GM13976 (cell line): ENCODE measurements at regions not wholly inside any gene's neighbourhood (a gene's known extent, or its start where the extent isn't known, plus 50 kb on each side); places are given as distances from the start of the nearest gene placed in this dataset.

ENCODE experiments used
- DNase-seq: peaks from one replicate; pipeline ENCODE4 v3.0.0; 2012; ENCODE audit warnings: low spot score
- CTCF ChIP-seq: IDR thresholded peaks from 2 replicates; pipeline ENCODE4 v1.5.1; 2012; ENCODE audit warnings: borderline replicate concordance, mild to moderate bottlenecking; ENCODE audit not compliant: insufficient read depth; ENCODE audit errors: extremely low read depth, missing control alignments, control extremely low read depth
- in situ Hi-C: fragments of 300-500 bp; cut with MboI; formaldehyde crosslinking; loops from one replicate; pipeline ENCODE4 v1.12.0; 2022; ENCODE audit warnings: low sequenced_read_pairs, mixed read lengths, inconsistent platforms; ENCODE audit not compliant: unreplicated experiment

DNA sequence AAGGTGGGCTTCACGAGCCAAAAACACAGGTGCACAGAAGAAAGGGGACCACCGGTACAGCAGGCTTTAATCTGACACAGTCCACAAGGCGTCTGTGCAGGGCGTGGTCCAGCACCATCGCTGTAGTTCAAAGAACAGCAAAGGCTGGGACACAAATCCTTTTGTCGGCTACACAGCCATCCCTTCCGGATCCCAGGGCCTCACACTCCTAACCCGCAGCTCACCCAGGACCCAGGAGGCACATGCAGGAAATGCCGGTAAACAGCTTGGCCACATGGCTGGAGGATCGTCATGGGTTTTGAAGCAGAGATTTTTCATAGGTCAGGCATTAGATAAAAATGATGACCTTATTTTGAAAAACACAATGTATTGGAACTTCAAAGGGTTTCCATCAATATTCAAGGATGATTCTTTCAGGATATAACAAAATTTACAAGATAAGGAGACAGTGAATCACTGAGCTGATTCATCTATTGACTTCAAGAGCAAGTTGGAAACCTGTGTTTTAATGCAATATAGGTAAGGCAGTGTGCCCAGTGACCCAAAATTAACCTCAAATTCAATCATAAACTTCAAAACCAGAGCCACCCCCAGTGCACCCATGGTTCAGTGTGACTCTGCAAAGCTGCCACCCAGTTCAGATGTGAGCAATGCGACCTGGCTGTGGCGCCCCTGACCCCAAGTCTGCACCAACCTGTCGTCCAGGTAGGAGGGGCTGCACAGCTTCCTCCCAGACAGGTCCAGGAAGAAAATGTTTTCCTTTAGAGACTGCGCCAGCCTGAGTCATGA, 74.4 kb downstream of the TMEM18 start:
- no peak for DNase-seq
- no peak for TF ChIP-seq CTCF
- in situ Hi-C loops, result no loop called here

GRCh38 chr2:601806-602455, 75.3 kb downstream of the TMEM18 start:
- DNase-seq, result no peak
- TF ChIP-seq CTCF, result no peak
- in situ Hi-C loops, result no loop called here

DNA sequence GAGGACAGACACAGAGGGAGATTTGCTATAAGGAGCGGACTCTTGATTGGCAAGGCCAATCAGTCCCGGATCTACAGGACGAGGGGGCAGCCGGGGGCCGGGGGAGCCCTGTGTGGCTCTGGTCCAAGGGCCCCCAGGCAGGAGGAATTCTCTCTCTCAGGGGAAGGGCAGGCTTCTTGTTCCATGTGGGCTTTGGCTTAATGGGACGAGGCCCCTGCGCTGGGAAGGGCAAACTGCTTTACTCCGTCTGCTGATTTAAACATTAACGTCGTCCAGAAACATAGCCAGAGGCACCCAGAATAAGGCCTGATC, 75.9 kb downstream of the TMEM18 start:
- no peak for TF ChIP-seq CTCF
- DNase-seq, result no peak
- in situ Hi-C loops, result no loop called here

- DNase-seq, result no peak
- TF ChIP-seq CTCF, result no peak
- in situ Hi-C loops, result no loop called here
Measured at GRCh38 chr2:600542-601386, 76.4 kb downstream of the TMEM18 start.

GRCh38 chr2:599601-600000, 77.6 kb downstream of the TMEM18 start:
- DNase-seq, result no peak
- in situ Hi-C loops, result no loop called here
- no peak for TF ChIP-seq CTCF

- no peak for DNase-seq
- in situ Hi-C loops, result no loop called here
- no peak for TF ChIP-seq CTCF
Measured at GRCh38 chr2:598058-598802, 79.0 kb downstream of the TMEM18 start.
